IPS-11a (cell line): ENCODE measurements at regions not wholly inside any gene's neighbourhood (a gene's known extent, or its start where the extent isn't known, plus 50 kb on each side); places are given as distances from the start of the nearest gene placed in this dataset.
"Not testable (repeated sequence)": the region's sequence is repeated elsewhere in the genome, so short reads cannot be mapped to it uniquely, and the experiment has no call there.

Experiments
- H3K4me3 ChIP-seq: one replicate; pipeline ENCODE4 v1.5.1; 2013; ENCODE audit warnings: low read depth, low read length, control low read depth

DNA sequence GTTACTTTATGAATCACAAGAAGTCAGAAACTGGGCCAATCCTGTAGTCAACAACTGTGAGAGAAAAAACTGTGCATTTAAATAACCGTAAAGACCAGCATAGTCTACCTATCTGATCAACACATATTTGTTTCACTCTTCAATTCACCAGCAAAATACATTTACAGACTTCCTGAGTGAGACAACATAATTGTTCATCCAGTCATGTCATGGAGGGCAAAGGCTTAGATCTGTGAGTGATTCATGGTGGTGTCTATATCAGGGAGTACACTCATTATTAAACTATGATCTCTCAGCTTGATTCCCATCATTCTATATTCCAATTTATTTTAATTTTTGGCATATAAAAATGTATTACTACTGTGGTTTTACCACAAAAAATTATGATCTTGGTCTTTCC, 694.6 kb downstream of the DNAH5 start:
- no peak overlapping the region for H3K4me3 ChIP-seq

DNA sequence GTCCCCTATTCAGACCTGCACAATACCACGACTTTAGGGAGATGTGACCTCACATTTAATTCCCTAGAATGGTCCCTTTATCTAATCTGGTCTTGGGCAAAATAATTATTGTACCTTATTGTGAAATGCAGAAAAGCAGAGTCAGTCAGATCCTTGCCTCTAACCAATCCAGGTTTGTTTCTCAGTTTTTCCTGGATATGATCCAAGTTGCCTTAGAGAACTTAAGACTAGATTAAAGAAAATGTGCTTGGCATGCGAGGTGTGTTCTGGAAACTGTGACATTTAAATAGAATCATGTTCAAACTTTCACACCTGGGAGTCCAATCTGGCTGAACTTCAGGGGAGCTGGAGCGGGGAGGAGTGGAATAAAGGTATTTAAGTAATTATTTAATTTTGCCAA, 696.2 kb downstream of the DNAH5 start:
- H3K4me3 ChIP-seq = no peak overlapping the region

DNA sequence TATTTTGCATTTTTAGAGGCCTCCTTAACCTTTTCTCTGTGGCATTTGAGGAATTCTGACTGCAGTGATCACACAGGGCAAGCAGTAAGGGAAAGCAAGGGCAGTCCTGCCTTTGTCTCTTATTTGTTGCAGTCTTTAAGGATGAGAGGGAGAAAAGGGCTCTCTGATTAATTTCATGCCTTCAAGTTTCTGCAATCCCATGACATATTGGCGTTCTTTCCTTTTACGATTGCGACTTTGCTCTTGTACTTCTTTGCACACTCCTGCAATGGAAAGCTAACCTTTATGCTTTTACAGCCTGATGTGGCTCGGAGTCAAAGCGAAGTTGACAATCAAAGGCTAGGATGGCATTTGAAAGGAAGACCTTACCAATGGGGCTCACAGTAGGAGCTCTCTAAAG, 698.4 kb downstream of the DNAH5 start:
- no peak overlapping the region for H3K4me3 ChIP-seq

DNA sequence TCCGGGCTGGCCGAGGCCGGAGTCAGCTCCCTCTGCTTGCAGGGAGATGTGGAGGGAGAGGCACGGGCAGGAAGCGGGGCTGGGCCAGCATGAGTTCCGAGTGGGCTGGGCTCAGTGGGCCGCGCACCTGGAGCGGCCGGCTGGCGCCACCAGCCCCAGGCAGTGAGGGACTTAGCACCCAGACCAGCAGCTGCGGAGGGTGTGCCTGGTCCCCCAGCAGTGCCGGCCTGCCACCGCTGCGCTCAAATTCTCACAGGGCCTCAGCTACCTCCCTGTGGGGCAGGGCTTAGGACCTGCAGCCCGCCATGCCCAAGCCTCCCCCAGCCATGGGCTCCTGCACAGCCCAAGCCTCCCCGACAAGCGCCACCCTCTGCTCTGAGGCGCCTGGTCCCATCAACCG, 700.3 kb downstream of the DNAH5 start:
- no peak overlapping the region for H3K4me3 ChIP-seq

DNA sequence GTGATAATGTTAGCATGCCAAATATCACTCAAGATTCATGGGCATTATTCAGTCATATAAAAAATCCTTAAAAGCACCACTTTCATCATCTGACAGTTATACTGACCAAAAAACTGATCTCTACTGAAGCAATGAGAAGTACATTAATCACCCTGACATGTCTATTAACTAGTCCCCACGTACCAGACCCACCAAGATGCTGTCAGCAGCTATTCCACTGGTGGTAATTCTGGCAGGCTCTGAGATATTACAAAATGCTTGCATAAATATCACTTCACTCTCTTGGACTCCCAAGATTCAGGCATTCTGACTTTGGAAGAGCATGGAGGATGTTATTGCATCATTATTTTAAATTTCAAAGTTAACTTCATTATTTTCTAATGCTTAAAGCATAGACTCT, 717.0 kb downstream of the DNAH5 start:
- H3K4me3 ChIP-seq = no peak overlapping the region

DNA sequence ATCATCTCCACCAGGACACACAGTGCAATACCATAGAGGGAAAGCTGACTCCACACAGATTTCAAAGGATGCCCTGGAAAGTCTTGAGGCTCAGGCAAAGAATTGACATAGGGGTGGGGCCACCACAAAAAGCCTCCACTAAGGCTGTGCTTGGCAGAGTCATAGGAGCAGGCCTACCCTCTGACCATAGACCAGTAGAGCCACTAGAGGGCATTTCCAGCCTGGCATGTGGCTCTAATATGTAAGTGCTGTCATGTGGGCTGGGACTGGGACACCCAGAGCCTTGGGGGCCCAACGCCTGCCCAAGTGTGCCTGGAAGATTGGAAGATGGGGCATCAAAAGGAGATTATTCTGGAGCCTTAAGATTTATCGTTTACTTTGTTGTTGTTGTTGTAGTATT, 726.0 kb downstream of the DNAH5 start:
- no peak overlapping the region for H3K4me3 ChIP-seq

DNA sequence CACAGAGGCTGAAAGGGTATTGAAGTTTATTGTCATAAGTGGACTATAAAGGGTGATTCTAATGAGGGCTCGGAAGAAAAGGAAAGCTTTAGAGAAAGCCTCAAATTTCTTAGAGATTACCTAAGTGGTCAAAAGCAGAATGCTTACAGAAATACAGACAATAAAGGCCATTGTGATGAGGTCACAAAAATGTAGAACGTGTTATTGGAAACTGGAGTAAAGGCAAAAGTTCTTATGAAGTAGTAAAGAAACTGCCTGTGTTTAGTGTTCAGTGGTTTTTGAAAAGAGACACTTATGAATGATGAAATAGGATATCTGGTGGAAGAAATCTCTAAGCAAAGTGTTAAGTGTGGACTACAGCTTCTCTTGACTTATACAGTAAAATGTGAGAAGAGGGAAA, 726.9 kb downstream of the DNAH5 start:
- no peak overlapping the region for H3K4me3 ChIP-seq

DNA sequence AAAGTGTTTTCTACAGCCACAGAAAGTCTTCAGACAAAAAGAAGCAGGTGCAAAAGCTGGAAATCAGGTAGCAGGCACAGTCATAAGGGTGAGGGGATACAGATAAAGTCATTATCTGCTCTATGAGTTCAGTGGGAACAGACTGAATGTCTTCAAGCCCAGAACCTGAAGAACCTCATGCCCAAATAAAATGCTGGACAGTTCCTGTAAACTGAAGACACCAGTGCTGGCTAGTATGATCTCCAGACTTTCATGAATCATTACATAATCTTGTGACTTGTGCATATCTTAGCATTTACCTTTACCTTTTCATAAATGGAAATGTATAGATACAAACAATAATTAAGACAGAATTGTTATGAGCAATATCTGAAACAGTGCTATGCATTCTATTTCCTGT, 728.7 kb downstream of the DNAH5 start:
- H3K4me3 ChIP-seq = no peak overlapping the region

DNA sequence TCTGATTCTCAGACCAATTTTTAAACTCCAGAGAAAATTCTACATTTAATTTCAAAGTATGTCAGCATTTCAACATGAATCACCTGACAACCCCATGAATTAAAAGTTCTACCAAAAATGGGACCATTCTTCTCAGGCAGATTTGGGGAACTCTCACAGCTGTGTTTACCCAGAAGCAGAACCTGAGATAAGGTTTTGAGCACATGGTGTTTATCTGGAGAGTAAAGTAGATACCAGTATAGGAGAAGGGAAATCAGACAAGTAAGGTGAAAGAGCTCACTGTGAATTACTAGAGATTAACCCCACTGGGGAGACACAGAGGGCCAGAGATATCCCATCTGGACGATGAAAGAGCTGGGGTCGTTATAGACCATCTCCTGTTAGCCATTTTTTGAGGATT, 729.1 kb downstream of the DNAH5 start:
- H3K4me3 ChIP-seq = no peak overlapping the region

DNA sequence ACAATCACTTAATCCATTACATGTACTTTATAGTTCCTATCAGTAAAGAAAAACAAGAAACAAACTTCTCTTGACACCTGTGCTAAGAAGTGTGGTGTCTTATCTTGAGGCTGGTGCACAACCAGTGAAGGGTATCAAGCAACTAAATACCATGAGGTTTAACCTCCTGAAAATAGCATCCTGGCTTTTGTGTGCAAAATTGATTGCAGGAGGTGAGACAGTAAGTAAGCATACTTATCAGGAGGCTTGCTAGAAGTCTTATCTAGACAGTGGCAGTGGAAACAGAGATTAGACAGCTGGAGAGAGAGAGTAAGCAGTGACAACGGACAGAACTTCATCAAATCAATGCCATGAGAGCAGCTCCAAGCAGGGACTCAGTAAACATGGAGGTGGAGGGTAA, 730.3 kb downstream of the DNAH5 start:
- H3K4me3 ChIP-seq = no peak overlapping the region

DNA sequence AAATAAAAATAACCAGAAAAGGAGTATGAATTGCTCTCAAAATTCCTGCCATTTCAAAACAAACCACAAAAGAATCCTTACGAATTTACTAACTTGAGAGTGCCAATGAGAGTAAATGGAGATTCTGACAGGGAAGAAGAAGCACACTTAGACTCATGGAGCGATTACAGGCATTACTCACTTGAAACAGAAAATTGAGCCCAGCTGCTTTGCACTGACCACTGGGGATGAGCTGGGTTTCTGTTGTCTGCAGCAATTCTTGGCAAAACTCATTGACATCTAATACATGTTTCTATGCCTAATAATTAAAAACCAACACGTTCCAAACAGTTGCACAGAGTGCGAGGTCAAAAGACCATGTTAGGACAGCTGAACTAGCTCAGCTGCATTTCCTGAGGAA, 731.6 kb downstream of the DNAH5 start:
- no peak overlapping the region for H3K4me3 ChIP-seq

DNA sequence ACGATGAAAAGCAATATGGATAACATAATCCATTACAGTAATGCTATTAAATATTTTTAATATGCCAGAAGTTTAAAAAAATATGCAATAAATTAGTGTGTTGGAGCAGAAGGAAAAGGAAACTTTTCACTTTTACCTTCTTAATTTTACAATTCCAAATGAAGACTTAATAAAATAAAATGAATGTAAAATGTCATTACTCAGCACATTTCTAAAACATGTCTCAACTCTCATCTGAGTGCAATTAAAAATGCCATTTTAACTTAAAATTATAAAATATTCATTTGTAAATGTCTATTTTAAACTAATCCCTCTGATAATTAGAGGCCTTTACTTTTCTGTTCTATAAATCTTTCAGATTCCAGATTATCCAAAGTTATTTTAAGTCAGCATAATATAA, 733.4 kb downstream of the DNAH5 start:
- H3K4me3 ChIP-seq = no peak overlapping the region

DNA sequence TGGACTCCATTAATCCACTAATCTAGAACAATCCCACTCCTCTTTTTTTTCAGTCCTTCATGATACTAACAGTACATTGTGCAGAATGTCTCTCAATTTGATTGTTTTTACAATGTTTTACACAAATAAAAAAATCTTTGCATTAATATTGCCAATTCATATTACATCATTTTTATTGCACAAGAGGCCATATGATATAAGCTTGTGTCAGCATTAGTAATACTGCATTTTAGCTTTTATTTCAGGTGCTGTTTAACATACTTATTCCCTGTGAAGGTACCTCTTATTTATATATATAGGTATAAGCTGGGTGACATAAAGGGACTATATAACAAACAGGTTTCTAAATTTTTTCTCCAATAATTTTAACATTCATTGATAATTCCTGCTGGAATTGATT, 737.4 kb downstream of the DNAH5 start:
- H3K4me3 ChIP-seq = no peak overlapping the region

DNA sequence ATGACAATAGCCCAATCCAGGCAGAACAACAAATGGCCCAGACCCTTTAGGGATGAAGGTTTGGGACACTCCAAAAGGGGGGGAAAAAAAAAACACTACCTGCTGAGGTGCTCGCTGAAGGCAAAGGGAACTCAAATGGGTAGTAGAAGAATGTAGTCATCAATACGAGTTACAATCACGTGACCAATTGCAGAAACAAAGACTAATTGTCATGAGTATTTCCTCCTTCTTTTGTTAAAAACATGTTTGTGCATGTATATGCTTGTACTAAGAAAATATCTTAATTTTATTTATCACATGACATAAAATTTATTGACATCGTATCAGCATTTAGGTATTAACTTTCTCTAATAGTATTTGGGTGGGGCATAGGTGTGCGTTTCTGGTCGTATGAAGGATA, 743.5 kb downstream of the DNAH5 start:
- no peak overlapping the region for H3K4me3 ChIP-seq

DNA sequence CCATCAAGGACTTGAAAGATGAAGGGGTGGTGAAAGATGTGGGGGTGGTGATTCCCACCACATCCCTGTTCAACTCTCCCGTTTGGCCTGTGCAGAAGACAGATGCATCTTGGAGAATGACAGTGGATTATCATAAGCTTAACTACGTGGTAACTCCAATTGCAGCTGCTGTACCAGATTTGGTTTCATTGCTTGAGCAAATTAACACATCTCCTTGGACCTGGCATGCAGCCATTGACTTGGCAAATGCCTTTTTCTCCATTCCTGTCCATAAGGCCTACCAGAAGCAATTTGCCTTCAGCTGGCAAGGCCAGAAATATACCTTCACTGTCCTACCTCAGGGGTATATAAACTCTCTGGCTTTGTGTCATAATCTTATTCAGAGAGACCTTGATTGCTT, 746.3 kb downstream of the DNAH5 start:
- not testable (repeated sequence) for H3K4me3 ChIP-seq

DNA sequence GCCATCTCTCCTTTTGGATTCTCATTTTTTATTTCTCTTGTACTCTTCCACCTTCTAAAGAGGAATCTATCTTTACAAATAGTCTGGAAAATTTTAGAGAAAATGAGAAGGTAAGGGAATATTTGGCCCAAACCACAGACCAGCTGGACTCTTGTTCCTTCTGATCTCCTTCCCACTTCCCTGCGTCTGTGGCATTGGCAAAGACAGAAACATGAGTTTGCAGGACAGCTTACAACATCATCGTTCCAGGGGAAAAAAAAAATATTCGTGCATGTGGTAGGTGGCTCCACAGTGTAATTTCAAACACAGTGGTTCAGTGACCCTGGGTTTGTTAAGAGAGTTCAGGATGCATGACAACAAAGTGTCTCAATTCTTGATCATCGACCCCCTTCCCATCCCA, 755.0 kb downstream of the DNAH5 start:
- no peak overlapping the region for H3K4me3 ChIP-seq

DNA sequence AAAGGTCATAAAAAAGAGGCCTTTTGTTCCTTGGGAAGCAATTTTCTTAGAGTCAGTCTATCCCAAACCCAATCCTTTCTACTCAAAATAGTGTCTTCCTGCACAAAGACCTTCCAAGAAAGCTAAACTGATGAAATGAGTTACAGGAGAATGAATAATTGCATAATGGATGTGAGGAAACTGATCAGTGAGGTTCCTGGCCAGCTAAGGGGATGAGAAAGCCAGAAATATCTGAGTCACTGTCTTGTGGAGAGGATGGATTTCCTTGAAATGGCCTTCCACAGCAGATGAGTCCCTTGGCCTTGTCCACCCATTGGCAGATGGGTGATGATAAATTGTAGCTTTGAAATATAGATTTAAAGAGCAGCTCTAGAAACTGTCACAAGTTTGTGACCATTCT, 756.1 kb downstream of the DNAH5 start:
- H3K4me3 ChIP-seq = no peak overlapping the region

DNA sequence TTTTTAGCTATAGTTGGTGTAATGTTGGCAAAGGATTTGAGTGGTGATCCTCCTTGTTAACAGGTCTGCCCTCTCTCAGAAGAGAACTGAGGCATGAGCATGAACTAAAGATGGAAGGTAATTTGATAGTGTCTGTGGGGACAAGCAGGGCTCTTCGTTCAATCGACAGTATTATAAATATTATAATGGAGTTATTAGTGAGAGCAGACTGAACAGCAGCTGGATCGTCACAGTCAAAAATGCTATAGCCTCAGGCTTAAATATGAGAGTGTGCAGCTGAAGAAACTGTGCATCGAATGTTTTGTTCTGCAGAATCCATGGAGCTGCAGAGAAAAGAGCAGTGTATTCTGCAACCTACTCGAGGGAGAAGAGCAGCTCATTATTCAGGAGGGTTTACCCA, 757.3 kb downstream of the DNAH5 start:
- no peak overlapping the region for H3K4me3 ChIP-seq

DNA sequence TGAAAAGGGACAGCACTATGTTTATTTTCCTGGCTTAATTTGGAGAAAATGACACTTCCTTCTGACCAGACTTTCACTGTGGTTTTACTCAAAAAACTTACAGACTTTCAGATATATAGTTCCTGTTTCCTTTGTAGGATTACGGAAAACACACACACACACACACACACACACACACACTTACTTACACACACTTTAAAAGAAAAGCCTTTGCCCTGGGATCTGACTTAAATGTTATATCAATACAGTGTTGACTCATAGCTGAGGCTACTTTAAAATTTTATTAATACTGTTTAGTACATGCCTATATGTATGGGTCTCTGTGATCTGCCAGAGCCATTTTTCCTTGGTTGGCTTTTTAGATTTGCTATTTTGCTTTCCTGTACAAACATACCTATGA, 758.3 kb downstream of the DNAH5 start:
- no peak overlapping the region for H3K4me3 ChIP-seq

DNA sequence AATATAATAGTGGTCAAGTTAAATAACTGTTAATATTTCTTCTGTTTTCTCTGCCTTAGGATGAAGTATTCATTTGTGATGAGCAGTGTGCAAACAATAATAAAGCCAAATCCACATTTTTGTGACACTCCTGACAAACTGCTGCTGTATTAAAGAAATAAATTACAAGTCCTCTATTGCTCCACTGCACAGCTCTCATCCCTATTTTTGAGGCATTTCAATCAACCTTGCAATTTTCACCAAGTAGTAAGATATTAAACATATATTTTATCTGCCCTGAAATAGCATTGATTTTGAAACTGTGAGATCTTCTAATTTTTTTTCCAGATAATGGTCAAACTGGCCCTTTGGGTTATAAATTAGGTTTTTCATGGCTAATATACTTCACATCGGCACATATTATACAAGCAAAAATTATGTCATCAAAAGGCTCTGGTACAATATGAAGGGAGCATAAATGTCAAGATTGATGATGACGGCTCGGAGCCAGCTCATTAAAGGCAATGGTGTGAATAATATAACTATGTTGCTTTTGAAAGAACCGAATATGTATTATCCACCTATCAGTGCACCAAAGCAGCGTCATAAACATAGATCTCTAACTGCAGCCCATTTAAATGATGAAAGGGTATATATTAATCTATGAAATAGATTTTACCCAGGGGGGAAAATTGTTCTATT, 764.9 kb downstream of the DNAH5 start:
- H3K4me3 ChIP-seq = no peak overlapping the region

DNA sequence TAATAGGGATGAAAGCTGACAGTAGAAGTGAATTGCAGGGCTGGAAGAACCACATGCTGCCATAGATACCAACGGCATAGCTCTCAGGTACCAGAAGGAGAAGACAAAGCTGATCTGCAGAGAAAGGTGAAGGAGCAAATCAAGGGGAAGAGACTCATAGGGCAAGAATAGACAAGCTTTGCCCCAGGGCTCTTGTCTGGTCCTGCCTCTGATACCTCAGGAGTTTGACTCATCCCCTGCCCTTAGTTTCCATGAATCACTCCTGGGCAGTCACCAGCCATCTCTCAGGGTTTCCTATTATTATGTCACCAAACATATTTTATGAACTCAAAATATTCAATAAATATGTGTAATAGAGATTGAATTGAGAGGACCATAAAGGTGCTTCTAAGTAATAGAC, 800.9 kb downstream of the DNAH5 start:
- no peak overlapping the region for H3K4me3 ChIP-seq

DNA sequence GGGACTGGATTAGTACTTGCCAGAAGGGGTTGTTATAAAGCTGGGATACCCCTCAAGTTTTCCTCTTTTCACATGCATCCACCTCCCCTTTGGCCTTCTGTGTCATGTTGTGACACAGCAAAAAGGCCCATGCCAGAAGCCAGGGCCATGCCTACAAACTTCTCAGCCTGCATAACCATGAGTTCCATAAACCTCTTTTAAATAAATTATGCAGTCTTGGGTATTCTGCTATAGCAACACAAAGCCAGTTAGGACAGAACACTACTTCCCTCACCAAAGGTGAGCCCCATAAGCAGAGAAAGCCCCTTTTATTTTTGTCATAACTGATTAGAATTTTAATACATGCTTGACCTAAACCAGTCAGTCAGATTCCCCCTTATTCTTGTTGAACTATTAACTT, 801.3 kb downstream of the DNAH5 start:
- H3K4me3 ChIP-seq = no peak overlapping the region

DNA sequence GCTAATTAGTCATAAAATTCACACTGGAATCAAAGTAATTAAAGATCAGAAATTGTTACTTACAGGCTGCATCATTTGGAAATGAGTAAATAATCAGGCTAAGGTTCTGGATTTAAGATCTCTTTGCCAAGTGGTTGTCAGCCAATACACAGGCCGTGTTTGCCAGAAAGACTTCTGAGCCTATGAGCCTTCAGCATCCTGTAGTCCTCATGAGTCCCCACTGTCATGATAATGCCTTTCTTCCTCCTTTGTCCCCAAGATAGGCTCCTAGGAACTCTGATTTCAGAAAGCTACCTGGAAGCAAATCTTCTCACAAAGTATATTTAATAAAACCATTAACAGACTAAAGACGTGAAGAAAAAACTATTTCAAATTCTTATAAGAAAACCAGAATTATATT, 810.5 kb downstream of the DNAH5 start:
- no peak overlapping the region for H3K4me3 ChIP-seq

DNA sequence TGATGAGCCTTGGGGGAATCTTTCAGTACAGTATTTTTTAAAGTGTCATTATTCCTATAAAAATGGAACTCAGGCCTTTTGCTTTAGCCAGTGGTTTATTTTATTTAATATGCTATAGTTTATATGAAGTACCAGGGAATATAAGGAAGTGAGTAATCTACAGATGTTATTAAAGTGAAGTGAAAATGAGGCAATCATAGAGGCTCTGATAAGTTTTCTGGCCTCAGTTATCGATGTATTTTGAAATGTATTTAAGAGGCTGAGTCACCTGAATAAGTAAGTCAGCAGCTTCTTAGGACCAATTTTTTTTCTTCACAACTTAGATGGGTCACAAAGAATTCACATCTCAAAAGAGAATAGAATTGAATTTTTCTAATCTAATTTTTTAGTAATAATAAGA, 829.0 kb downstream of the DNAH5 start:
- H3K4me3 ChIP-seq = no peak overlapping the region
